Suprapubic skin (tissue), 4 donors: ENCODE measurements at regions not wholly inside any gene's neighbourhood (a gene's known extent, or its start where the extent isn't known, plus 50 kb on each side); places are given as distances from the start of the nearest gene placed in this dataset.

Source experiments
- CTCF ChIP-seq, 2 donors: fragments of 200-600 bp in 1 of 2; fragments of 450-650 bp in 1 of 2; sonication (generic) in 1 of 2; IDR thresholded peaks; one replicate each; pipeline ENCODE4 v1.5.1; 2016 to 2019; ENCODE audit warnings: antibody characterized with exemption in 2 of 2, mild to moderate bottlenecking in 1 of 2, moderate library complexity in 1 of 2
- EP300 ChIP-seq: sonication (generic); formaldehyde crosslinking; IDR thresholded peaks from one replicate; pipeline ENCODE4 v1.6.1; 2017; ENCODE audit warnings: antibody characterized with exemption
- POLR2A ChIP-seq, 2 donors: fragments of 450-650 bp; IDR thresholded peaks; one replicate each; pipeline ENCODE4 v1.6.1; 2017; ENCODE audit warnings: antibody characterized with exemption in 2 of 2, mild to moderate bottlenecking in 2 of 2, moderate library complexity in 2 of 2
- POLR2AphosphoS5 ChIP-seq, 3 donors: sonication (generic); formaldehyde crosslinking; IDR thresholded peaks; one replicate each; pipeline ENCODE4 v1.6.1; 2017; ENCODE audit warnings: antibody characterized with exemption in 3 of 3

- no peak for TF ChIP-seq CTCF (IDR thresholded peaks at IDR 0.05)
- TF ChIP-seq POLR2A (IDR thresholded peaks at IDR 0.05): no peak
- no peak for TF ChIP-seq EP300
- TF ChIP-seq POLR2AphosphoS5 (IDR thresholded peaks at IDR 0.05): no peak
These were observed 260.4 kb downstream of the IRX1 start for GRCh38 chr5:3856036-3856435.
